PC-9 (cell line): ENCODE measurements at regions not wholly inside any gene's neighbourhood (a gene's known extent, or its start where the extent isn't known, plus 50 kb on each side); places are given as distances from the start of the nearest gene placed in this dataset.

Experiments
- EZH2 ChIP-seq: fragments of 200-600 bp; sonication (generic); IDR thresholded peaks from 2 replicates; pipeline ENCODE4 v1.8.0; 2017; ENCODE audit warnings: antibody characterized with exemption, low read depth
- TF ChIP-seq, protein P1 (sequence below): fragments of 200-600 bp; sonication (generic); conservative IDR thresholded peaks from 2 replicates; pipeline ENCODE4 v1.6.1; 2017; ENCODE audit warnings: mixed run types, antibody characterized with exemption, mild to moderate bottlenecking, moderate library complexity

DNA sequence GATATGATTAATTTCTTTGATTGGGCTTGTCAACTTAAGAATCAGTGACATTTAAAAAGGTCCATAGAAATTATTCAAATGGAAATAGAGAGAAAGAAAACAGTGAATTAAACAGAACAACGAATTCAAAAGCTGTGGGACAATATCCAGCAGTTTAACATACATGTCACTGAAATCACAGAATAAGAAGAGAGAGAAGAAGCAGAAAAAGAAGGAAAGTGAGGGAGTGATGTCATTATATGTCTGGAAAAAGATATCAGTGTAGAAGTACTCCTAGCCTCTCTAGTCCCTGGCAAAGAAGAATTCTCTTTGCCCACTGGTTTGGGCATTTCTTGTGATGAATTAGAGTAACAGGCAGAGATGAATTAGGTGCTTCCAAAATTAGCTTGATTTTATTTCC lies 109.2 kb upstream of the ABCA1 start:
- TF ChIP-seq, protein P1, sequence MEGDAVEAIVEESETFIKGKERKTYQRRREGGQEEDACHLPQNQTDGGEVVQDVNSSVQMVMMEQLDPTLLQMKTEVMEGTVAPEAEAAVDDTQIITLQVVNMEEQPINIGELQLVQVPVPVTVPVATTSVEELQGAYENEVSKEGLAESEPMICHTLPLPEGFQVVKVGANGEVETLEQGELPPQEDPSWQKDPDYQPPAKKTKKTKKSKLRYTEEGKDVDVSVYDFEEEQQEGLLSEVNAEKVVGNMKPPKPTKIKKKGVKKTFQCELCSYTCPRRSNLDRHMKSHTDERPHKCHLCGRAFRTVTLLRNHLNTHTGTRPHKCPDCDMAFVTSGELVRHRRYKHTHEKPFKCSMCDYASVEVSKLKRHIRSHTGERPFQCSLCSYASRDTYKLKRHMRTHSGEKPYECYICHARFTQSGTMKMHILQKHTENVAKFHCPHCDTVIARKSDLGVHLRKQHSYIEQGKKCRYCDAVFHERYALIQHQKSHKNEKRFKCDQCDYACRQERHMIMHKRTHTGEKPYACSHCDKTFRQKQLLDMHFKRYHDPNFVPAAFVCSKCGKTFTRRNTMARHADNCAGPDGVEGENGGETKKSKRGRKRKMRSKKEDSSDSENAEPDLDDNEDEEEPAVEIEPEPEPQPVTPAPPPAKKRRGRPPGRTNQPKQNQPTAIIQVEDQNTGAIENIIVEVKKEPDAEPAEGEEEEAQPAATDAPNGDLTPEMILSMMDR: no peak
- TF ChIP-seq EZH2: no peak
